ENCODE measurements at regions not wholly inside any gene's neighbourhood (a gene's known extent, or its start where the extent isn't known, plus 50 kb on each side); places are given as distances from the start of the nearest gene placed in this dataset.

- no peak for DNase-seq (ENCODE audit: low read depth)
- no peak for TF ChIP-seq CTCF (IDR thresholded peaks at IDR 0.05; ENCODE audit: control insufficient read depth, extremely low read depth, insufficient read depth)
- H3K4me3 ChIP-seq (ENCODE audit: low read depth, low read length), result no peak overlapping the region
These were observed 228.1 kb downstream of the CDC5L start for GRCh38 chr6:44615621-44616020.

GRCh38 chr6:44617416-44617815 lies 229.9 kb downstream of the CDC5L start:
- DNase-seq (ENCODE audit: low read depth), result no peak
- TF ChIP-seq CTCF (IDR thresholded peaks at IDR 0.05; ENCODE audit: control insufficient read depth, extremely low read depth, insufficient read depth), result no peak
- no peak overlapping the region for H3K4me3 ChIP-seq (ENCODE audit: low read depth, low read length)

DNA sequence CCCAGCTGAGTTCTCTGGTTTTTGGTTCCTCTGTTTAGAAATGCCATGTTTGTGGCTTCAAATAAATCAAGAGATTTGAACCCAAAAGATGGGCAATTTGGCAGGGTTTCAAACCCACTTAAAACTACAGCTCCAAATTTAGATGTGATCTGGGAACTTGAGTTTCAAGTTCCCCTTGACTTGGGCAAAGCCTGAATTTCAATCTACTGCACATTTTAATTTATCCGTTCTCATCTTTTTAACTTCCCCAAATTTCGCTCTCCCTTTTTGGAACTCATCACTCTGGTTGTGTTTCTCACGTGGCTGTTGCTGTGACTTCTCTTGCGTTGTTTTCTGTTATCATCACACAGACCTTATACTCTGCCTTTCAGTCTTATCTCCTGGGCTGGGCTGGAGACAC lies 230.9 kb downstream of the CDC5L start:
- TF ChIP-seq CTCF (IDR thresholded peaks at IDR 0.05; ENCODE audit: control insufficient read depth, extremely low read depth, insufficient read depth), result no peak
- DNase-seq (ENCODE audit: low read depth), result no peak
- no peak overlapping the region for H3K4me3 ChIP-seq (ENCODE audit: low read depth, low read length)

- no peak overlapping the region for H3K4me3 ChIP-seq (ENCODE audit: low read depth, low read length)
- no peak for TF ChIP-seq CTCF (IDR thresholded peaks at IDR 0.05; ENCODE audit: control insufficient read depth, extremely low read depth, insufficient read depth)
- no peak for DNase-seq (ENCODE audit: low read depth)
These were observed 233.4 kb downstream of the CDC5L start for GRCh38 chr6:44620922-44621321.

DNA sequence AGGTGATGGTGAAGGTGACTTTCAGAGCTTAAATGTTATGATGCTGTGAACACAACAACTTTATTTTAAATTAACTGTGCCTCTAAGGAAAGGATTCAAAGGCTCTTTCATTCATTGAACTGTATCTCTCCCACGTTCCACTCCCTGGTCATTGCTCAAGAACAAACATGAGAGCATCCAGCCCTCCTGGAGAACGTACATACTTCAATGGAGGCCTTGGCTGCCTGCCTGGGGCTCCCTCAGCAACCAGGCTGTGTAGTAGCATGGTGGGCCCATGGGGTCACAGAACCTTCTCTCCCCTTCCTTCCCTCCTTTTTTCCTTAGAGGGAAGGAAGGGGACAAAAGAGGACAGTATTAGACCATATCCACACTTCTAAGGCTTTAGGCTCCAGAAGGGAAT lies 234.3 kb downstream of the CDC5L start:
- H3K4me3 ChIP-seq (ENCODE audit: low read depth, low read length), result no peak overlapping the region
- no peak for TF ChIP-seq CTCF (IDR thresholded peaks at IDR 0.05; ENCODE audit: control insufficient read depth, extremely low read depth, insufficient read depth)
- DNase-seq (ENCODE audit: low read depth), result no peak

- TF ChIP-seq CTCF (IDR thresholded peaks at IDR 0.05; ENCODE audit: control insufficient read depth, extremely low read depth, insufficient read depth), result no peak
- H3K4me3 ChIP-seq (ENCODE audit: low read depth, low read length), result no peak overlapping the region
- no peak for DNase-seq (ENCODE audit: low read depth)
These were observed 235.0 kb downstream of the CDC5L start for GRCh38 chr6:44622555-44622954.

DNA sequence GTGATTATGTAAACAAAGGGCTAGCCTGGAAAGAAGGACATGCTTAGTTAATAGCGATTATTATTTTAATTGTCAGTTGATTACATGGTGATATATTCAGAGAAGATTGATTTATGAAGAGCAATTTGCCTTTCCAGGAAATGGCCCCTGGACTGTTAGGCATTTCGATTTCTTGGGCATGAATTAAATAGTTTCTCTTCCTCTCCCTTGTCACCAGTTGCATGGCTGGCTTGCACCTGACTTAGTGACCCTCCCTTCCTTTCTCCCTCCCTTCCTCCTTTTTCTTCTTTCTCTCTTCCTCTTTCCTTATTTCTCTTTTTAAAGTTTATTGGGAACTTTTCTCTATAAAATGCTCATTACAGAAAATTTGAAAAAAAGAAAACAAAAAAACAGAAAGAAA lies 235.4 kb downstream of the CDC5L start:
- no peak overlapping the region for H3K4me3 ChIP-seq (ENCODE audit: low read depth, low read length)
- DNase-seq (ENCODE audit: low read depth), result no peak
- TF ChIP-seq CTCF (IDR thresholded peaks at IDR 0.05; ENCODE audit: control insufficient read depth, extremely low read depth, insufficient read depth), result no peak

All from LNCaP clone FGC (cell line).